ENCODE measurements at regions not wholly inside any gene's neighbourhood (a gene's known extent, or its start where the extent isn't known, plus 50 kb on each side); places are given as distances from the start of the nearest gene placed in this dataset.

GRCh38 chr1:56375326-56375804, 204.0 kb downstream of the PLPP3 start:
- intact Hi-C loops (cut with micrococcal nuclease): no loop called here
- Mint-ChIP-seq H3K9me3 (ENCODE audit: unreplicated experiment) (no peaks in the 10 kb centered on the region), H3K27me3 (ENCODE audit: insufficient read depth, unreplicated experiment) (no peaks in the 10 kb centered on the region), H3K4me3 (ENCODE audit: unreplicated experiment) (no peak overlapping the region), H3K36me3 (ENCODE audit: insufficient read depth, unreplicated experiment) (no peaks in the 10 kb centered on the region), H3K4me1 (ENCODE audit: insufficient read depth, unreplicated experiment) (peaks cover 14% of the 10 kb centered on the region), H3K27ac (ENCODE audit: low read depth, unreplicated experiment) (no peak overlapping the region)
- CTCF ChIA-PET: no interaction called here
- no peak for TF ChIP-seq CTCF (IDR thresholded peaks at IDR 0.05; ENCODE audit: unreplicated experiment)
- POLR2A ChIA-PET: no interaction called here
- BruUV-seq (replicated peaks): no TSS peak
- peak; percentile 24 for DNase-seq (ENCODE audit: unreplicated experiment)

GRCh38 chr1:56374026-56374974, 205.1 kb downstream of the PLPP3 start:
- Mint-ChIP-seq H3K27ac (ENCODE audit: low read depth, unreplicated experiment) (no peak overlapping the region), H3K27me3 (ENCODE audit: insufficient read depth, unreplicated experiment) (no peaks in the 10 kb centered on the region), H3K36me3 (ENCODE audit: insufficient read depth, unreplicated experiment) (no peaks in the 10 kb centered on the region), H3K4me3 (ENCODE audit: unreplicated experiment) (no peak overlapping the region), H3K9me3 (ENCODE audit: unreplicated experiment) (no peaks in the 10 kb centered on the region), H3K4me1 (ENCODE audit: insufficient read depth, unreplicated experiment) (peaks cover 14% of the 10 kb centered on the region)
- intact Hi-C loops (cut with micrococcal nuclease): no loop called here
- BruUV-seq (replicated peaks): no TSS peak
- DNase-seq (ENCODE audit: unreplicated experiment): no peak
- no peak for TF ChIP-seq CTCF (IDR thresholded peaks at IDR 0.05; ENCODE audit: unreplicated experiment)
- ChIA-PET POLR2A (no interaction called here), CTCF (interaction anchor here (0.6 kb wide), 1 partner anchor 860 kb away, joined by 3 read pairs; no protein-coding TSS in a partner anchor)

- DNase-seq (ENCODE audit: unreplicated experiment): no peak
- Mint-ChIP-seq H3K27ac (ENCODE audit: low read depth, unreplicated experiment) (no peak overlapping the region), H3K4me3 (ENCODE audit: unreplicated experiment) (no peak overlapping the region), H3K4me1 (ENCODE audit: insufficient read depth, unreplicated experiment) (peaks cover 7% of the 10 kb centered on the region), H3K27me3 (ENCODE audit: insufficient read depth, unreplicated experiment) (no peaks in the 10 kb centered on the region), H3K36me3 (ENCODE audit: insufficient read depth, unreplicated experiment) (no peaks in the 10 kb centered on the region), H3K9me3 (ENCODE audit: unreplicated experiment) (no peaks in the 10 kb centered on the region)
- intact Hi-C loops (cut with micrococcal nuclease): no loop called here
- TF ChIP-seq CTCF (IDR thresholded peaks at IDR 0.05; ENCODE audit: unreplicated experiment): no peak
- CTCF ChIA-PET: no interaction called here
- POLR2A ChIA-PET: interaction anchor here (1.0 kb wide), 1 partner anchor 11 kb away, joined by 3 read pairs; no protein-coding TSS in a partner anchor
- no TSS peak for BruUV-seq (replicated peaks)
These were observed 208.8 kb downstream of the PLPP3 start for GRCh38 chr1:56370513-56370912.

- CTCF ChIA-PET: interaction anchor here (0.6 to 0.7 kb wide), 2 partner anchors 31 to 258 kb away, joined by 3 to 4 read pairs; no protein-coding TSS in a partner anchor
These were observed 216.2 kb downstream of the PLPP3 start for GRCh38 chr1:56363007-56363770.

More at GRCh38 chr1:56363007-56363770, 216.2 kb downstream of the PLPP3 start:
- no peak for TF ChIP-seq CTCF (IDR thresholded peaks at IDR 0.05; ENCODE audit: unreplicated experiment)
- H3K27ac Mint-ChIP-seq (ENCODE audit: low read depth, unreplicated experiment): no peak overlapping the region
- POLR2A ChIA-PET: no interaction called here
- DNase-seq (ENCODE audit: unreplicated experiment): peak; percentile 59
- H3K36me3 Mint-ChIP-seq (ENCODE audit: insufficient read depth, unreplicated experiment): no peaks in the 10 kb centered on the region
- H3K27me3 Mint-ChIP-seq (ENCODE audit: insufficient read depth, unreplicated experiment): no peaks in the 10 kb centered on the region
- BruUV-seq (replicated peaks): no TSS peak
- no peaks in the 10 kb centered on the region for H3K9me3 Mint-ChIP-seq (ENCODE audit: unreplicated experiment)
- intact Hi-C loops (cut with micrococcal nuclease): no loop called here
- peaks cover 5% of the 10 kb centered on the region for H3K4me1 Mint-ChIP-seq (ENCODE audit: insufficient read depth, unreplicated experiment)
- H3K4me3 Mint-ChIP-seq (ENCODE audit: unreplicated experiment): no peak overlapping the region

Measured in MCF 10A (cell line).